Mucosa of rectum (tissue), 2 donors: ENCODE measurements at regions not wholly inside any gene's neighbourhood (a gene's known extent, or its start where the extent isn't known, plus 50 kb on each side); places are given as distances from the start of the nearest gene placed in this dataset.

ENCODE experiments used
- H3K27ac ChIP-seq, 2 donors: one replicate each; pipeline ENCODE4 v1.7.0; 2013; ENCODE audit warnings: inconsistent platforms in 2 of 2, low read depth in 2 of 2, low read length in 2 of 2
- H3K27me3 ChIP-seq, 2 donors: one replicate each; pipeline ENCODE4 v1.7.0; 2013; ENCODE audit warnings: low read length in 2 of 2; ENCODE audit not compliant: control insufficient read depth in 2 of 2, insufficient read depth in 2 of 2
- H3K36me3 ChIP-seq, 2 donors: one replicate each; pipeline ENCODE4 v1.7.0; 2013; ENCODE audit warnings: low read length in 2 of 2; ENCODE audit not compliant: control insufficient read depth in 2 of 2, insufficient read depth in 2 of 2
- H3K4me1 ChIP-seq, 2 donors: one replicate each; pipeline ENCODE4 v1.7.0; 2013; ENCODE audit warnings: low read length in 2 of 2, mild to moderate bottlenecking in 1 of 2; ENCODE audit not compliant: control insufficient read depth in 2 of 2, insufficient read depth in 2 of 2
- H3K4me3 ChIP-seq, 2 donors: one replicate each; pipeline ENCODE4 v1.7.0; 2013; ENCODE audit warnings: low read length in 2 of 2
- H3K9ac ChIP-seq, 2 donors: one replicate each; pipeline ENCODE4 v1.7.0; 2013; ENCODE audit warnings: low read length in 2 of 2, low read depth in 1 of 2, mild to moderate bottlenecking in 1 of 2
- H3K9me3 ChIP-seq, 2 donors: one replicate each; pipeline ENCODE4 v1.7.0; 2013; ENCODE audit warnings: low read length in 2 of 2; ENCODE audit not compliant: control insufficient read depth in 2 of 2
- donor health status: healthy.
- donor health status: Normal muscosa, but diverticular disease.

DNA sequence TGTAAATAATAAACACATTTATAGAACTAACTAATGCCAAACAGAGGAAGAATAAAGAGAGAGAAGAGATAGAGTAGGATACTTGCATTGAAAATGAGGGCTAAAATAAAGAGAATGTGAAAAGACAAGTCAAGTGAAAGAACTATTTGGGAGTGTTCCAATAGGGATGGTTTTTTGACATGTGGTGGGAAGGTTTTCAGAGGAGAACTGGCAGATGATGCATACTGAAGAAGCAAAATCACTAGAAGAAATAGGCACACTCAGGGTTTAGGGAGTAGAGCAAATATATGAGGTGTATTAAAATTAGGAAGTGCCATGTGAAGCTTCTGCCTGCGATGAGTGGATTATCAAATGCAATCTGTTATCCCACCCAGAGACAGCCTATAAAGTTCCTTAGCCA lies 744.8 kb downstream of the REEP3 start:
- Histone ChIP-seq H3K27ac (no peak overlapping the region), H3K9me3 (no peaks in the 10 kb centered on the region), H3K4me1 (no peaks in the 10 kb centered on the region), H3K27me3 (no peaks in the 10 kb centered on the region), H3K4me3 (no peak overlapping the region), H3K36me3 (no peaks in the 10 kb centered on the region), H3K9ac (no peak overlapping the region)

GRCh38 chr10:64271508-64271907 lies 750.3 kb downstream of the REEP3 start:
- H3K9me3 ChIP-seq, result no peaks in the 10 kb centered on the region
- no peak overlapping the region for H3K9ac ChIP-seq
- no peaks in the 10 kb centered on the region for H3K27me3 ChIP-seq
- no peaks in the 10 kb centered on the region for H3K4me1 ChIP-seq
- no peaks in the 10 kb centered on the region for H3K36me3 ChIP-seq
- no peak overlapping the region for H3K27ac ChIP-seq
- no peak overlapping the region for H3K4me3 ChIP-seq

DNA sequence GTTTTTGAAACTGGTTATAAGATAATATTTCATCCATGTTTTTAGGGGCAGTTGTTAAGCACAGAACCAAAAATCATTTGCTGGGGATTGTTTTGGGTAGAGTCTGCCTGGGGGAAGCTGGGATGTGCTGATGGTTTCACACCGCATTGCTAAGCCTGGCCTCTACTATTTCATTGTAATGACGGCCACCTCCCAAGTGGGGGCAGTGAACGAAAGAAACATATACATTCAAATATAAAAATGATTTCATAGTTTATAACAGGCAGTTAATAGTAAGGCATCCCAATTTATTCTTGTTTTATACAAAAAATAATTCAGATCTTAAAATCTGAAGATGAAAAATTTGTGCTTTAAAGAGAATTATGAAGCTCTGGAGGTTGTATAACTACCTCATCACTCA lies 750.8 kb downstream of the REEP3 start:
- Histone ChIP-seq H3K27ac (no peak overlapping the region), H3K36me3 (no peaks in the 10 kb centered on the region), H3K27me3 (no peaks in the 10 kb centered on the region), H3K4me3 (no peak overlapping the region), H3K9ac (no peak overlapping the region), H3K9me3 (no peaks in the 10 kb centered on the region), H3K4me1 (no peaks in the 10 kb centered on the region)

DNA sequence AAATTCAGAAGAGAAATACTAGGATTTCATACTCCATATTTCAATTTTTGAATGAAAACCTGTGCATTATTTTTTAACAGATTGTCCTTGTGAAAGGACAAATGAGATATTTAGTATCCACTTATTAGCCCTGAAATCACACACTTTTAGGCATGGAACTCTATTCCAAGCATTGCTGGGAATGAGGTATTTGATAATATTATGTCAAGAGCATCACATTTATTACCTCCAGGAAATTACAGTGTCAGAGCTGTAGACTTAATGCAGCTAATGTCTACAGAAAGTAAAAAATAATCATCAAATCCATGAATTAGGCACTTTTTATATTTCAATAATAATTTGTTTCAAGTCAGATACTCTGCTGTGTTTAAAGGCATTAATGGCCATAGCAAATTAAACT lies 753.8 kb downstream of the REEP3 start:
- Histone ChIP-seq H3K27me3 (no peaks in the 10 kb centered on the region), H3K9ac (no peak overlapping the region), H3K27ac (no peak overlapping the region), H3K4me1 (no peaks in the 10 kb centered on the region), H3K4me3 (no peak overlapping the region), H3K36me3 (no peaks in the 10 kb centered on the region), H3K9me3 (no peaks in the 10 kb centered on the region)

GRCh38 chr10:64275774-64276173 lies 754.6 kb downstream of the REEP3 start:
- Histone ChIP-seq H3K36me3 (no peaks in the 10 kb centered on the region), H3K4me1 (no peaks in the 10 kb centered on the region), H3K27ac (no peak overlapping the region), H3K9me3 (no peaks in the 10 kb centered on the region), H3K27me3 (no peaks in the 10 kb centered on the region), H3K9ac (no peak overlapping the region), H3K4me3 (no peak overlapping the region)

DNA sequence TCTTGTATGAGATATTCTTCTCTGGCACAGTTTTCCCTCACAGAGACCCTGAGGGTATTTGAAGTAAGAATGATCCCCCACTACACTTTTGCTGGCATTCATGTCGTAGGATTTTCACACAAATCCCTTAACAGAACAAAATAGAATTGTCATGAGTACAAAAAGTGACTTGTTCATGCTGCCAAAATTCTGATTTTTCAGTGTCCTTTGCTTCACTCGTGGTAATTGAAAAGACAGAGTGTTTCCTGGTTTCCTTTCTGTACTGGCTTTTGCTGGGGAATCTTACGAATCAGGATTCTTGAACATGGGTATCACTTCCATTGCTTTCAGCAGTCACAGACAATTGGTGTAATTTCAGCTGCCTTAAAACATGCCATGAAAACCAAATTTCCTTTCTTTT lies 756.3 kb downstream of the REEP3 start:
- Histone ChIP-seq H3K4me3 (no peak overlapping the region), H3K36me3 (no peaks in the 10 kb centered on the region), H3K27ac (no peak overlapping the region), H3K9ac (no peak overlapping the region), H3K4me1 (no peaks in the 10 kb centered on the region), H3K27me3 (no peaks in the 10 kb centered on the region), H3K9me3 (no peaks in the 10 kb centered on the region)

DNA sequence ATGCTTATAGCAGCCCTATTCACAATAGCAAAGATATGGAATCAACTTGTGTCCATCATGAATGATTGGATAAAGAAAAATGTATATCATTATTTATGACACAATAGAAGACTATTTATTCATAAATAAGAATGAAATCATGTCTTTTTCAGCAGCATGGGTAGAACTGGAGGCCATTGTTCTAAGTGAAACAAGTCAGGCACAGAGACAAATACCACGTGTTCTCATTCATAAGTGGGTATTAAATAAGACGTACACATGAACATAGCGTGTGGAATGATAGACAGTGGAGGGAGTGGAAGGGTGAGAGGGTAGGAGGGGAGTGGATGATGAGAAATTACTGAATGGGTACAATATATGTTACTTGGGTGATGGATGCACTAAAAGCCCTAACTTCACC lies 762.4 kb downstream of the REEP3 start:
- no peak overlapping the region for H3K9ac ChIP-seq
- H3K4me1 ChIP-seq, result no peaks in the 10 kb centered on the region
- no peaks in the 10 kb centered on the region for H3K27me3 ChIP-seq
- H3K9me3 ChIP-seq, result no peaks in the 10 kb centered on the region
- no peaks in the 10 kb centered on the region for H3K36me3 ChIP-seq
- no peak overlapping the region for H3K27ac ChIP-seq
- H3K4me3 ChIP-seq, result no peak overlapping the region

GRCh38 chr10:64286533-64286932 lies 765.3 kb downstream of the REEP3 start:
- H3K4me1 ChIP-seq, result no peaks in the 10 kb centered on the region
- H3K36me3 ChIP-seq, result no peaks in the 10 kb centered on the region
- H3K9ac ChIP-seq, result no peak overlapping the region
- no peaks in the 10 kb centered on the region for H3K27me3 ChIP-seq
- no peak overlapping the region for H3K27ac ChIP-seq
- no peaks in the 10 kb centered on the region for H3K9me3 ChIP-seq
- H3K4me3 ChIP-seq, result no peak overlapping the region

DNA sequence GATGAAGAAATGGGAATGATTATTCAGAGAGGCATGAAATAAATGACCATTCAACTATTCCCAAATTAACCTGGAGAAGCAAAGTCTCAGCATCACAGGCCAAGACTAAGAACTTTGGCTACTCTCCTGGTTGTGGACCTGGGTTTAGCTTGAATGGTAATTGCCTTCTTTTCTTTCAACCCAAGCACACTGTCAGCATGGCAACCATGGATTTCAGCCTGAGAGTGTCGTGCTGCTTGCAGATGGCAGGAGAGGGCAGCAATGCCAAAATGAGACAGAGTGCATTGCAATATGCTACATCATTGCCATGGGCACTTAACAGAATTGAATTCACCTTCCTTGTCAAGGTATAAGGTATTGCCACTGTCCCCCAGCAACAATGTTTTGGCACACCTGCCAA lies 767.2 kb downstream of the REEP3 start:
- no peaks in the 10 kb centered on the region for H3K36me3 ChIP-seq
- no peaks in the 10 kb centered on the region for H3K27me3 ChIP-seq
- H3K4me3 ChIP-seq, result no peak overlapping the region
- H3K9ac ChIP-seq, result no peak overlapping the region
- H3K27ac ChIP-seq, result no peak overlapping the region
- no peaks in the 10 kb centered on the region for H3K9me3 ChIP-seq
- H3K4me1 ChIP-seq, result no peaks in the 10 kb centered on the region

- no peak overlapping the region for H3K9ac ChIP-seq
- no peaks in the 10 kb centered on the region for H3K27me3 ChIP-seq
- no peaks in the 10 kb centered on the region for H3K9me3 ChIP-seq
- H3K4me3 ChIP-seq, result no peak overlapping the region
- H3K36me3 ChIP-seq, result no peaks in the 10 kb centered on the region
- no peak overlapping the region for H3K27ac ChIP-seq
- no peaks in the 10 kb centered on the region for H3K4me1 ChIP-seq
These were observed 782.4 kb downstream of the REEP3 start for GRCh38 chr10:64303566-64303965.

- Histone ChIP-seq H3K36me3 (no peaks in the 10 kb centered on the region), H3K27ac (no peak overlapping the region), H3K4me1 (no peaks in the 10 kb centered on the region), H3K27me3 (no peaks in the 10 kb centered on the region), H3K4me3 (no peak overlapping the region), H3K9ac (no peak overlapping the region), H3K9me3 (no peaks in the 10 kb centered on the region)
These were observed 785.6 kb downstream of the REEP3 start for GRCh38 chr10:64306729-64307327.
